DMS 273 (cell line): ENCODE measurements at regions not wholly inside any gene's neighbourhood (a gene's known extent, or its start where the extent isn't known, plus 50 kb on each side); places are given as distances from the start of the nearest gene placed in this dataset.
"Not testable (repeated sequence)": the region's sequence is repeated elsewhere in the genome, so short reads cannot be mapped to it uniquely, and the experiment has no call there.

Source experiments
- DNase-seq: peaks from one replicate; lab custom pipeline; 2025; ENCODE audit not compliant: unreplicated experiment; lab: John Stamatoyannopoulos, UW

DNA sequence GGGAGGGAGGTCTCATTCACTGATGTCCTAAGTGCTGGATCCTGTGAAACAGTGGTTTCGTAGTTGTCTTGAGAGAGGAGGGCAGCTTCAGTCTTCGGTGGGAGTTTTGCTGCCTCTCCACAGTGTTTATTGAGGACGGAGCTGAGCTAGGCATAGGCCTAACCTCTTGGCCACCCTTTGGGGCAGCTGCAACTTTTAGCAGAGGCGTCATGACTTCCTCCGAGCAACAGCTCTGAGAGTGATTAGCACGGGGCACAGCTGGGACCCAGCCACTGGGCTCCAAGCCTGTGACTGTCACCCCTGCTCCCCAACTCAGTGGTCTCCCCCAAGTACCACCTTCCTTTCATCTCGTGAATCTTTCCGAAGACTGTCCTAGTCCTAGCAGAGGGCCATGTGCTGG lies 139.9 kb upstream of the NCOR2 start:
- DNase-seq, result no peak

- DNase-seq, result no peak
Observed at GRCh38 chr12:124706363-124706762, 139.0 kb upstream of the NCOR2 start.

DNA sequence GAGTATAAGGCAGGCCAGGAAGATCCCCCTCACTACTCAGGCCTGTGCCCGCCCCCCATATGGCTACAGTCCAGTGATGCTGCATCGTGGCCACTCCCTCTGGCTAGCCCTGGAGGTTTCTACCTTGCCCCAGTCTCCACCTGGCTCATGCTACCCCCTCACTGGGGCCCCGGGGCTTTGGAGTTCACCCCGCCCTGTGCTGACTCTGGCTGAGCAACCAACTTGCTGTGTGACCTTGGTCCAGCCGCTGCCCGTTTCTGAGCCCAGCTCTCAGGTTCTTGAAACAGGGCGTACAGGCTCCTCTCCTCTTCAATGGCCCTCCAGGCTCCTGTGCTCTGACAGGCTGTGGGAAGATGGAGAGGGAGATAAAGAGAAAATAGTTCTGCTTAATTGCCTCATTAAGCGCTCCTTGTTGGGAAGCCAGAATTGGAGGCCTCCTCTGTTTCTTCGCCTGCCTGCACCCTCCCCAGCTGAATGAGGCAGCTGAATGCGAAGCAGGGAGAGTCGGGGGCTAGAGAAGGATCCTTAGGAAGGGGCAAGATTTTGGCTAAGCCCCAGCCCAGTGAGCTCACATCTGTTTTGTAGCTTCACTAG lies 138.2 kb upstream of the NCOR2 start:
- peak; percentile 59 for DNase-seq

DNA sequence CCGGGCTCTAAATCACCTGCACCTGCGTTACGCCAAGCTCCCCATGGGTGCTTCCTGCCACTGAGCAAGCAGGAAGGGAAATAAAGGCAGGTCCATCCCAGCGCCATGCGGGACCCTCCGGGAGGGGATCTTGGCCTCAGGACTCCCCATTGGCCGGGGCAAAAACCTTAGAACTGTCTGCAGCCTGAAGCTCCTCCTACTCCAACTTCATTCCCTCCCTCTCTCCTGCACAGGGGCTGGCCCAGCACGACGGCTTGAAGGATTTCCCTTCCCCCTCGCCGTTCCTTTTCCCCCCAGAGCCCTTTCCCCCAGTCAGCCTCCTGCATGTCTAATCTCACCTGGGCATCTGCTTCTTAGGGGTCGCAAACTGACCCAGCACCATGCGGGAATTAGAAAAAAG lies 137.2 kb upstream of the NCOR2 start:
- DNase-seq, result no peak

DNA sequence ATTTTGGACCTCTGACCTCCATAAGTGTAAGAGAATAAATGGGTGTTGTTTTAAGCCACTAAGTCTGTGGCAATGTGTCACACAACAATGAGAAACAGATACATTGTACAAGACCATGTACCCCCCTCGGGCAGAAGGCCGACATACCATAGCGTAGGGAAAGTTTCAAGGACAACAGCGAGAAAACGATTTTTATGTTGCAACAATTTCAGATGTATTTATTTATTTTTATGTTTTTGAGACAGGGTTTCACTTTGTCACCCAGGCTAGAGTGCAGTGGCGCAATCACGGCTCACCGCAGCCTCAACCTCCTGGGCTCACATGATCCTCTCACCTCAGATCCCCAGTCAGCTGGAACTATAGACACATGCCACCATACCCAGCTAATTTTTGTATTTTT lies 136.4 kb upstream of the NCOR2 start:
- DNase-seq, result no peak

DNA sequence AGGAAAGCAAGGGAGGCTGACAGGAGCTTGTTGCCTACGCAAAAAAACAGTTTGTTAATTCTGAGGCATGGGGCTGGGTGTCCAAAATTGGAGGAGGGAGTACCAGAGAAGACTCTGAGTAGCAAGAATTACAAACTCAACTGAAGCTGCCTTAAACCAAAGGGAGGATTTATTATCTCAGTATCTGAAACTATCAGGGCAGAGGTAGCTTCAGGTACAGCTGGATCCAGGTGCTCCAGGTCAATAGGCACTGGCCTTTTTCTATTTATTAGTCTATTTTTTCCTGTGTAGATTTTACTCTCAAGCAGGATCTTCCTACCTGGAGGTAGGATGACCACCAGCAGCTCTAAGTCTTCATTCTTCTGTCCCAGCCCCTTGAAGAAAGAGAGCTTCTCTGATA lies 135.3 kb upstream of the NCOR2 start:
- DNase-seq, result no peak

- DNase-seq, result no peak
Observed at GRCh38 chr12:124700810-124701592, 133.6 kb upstream of the NCOR2 start.

DNA sequence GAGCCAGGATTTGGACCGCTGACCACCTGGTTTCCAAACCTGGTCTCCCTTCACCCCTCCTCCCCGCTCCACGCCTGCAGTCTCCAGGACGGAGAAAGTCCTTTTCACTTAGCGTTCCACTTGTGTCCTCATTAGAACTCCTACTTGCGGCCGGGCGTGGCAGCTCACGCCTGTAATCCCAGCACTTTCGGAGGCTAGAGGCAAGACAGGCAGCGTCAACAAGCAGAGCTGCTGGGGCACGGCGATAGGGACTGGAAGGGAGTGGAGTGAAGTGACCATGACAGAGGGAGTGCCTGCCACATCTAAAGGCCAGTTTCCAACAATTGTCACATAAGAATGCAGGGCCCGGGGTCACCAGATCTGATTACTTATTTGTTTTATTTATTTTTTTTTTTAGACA lies 132.5 kb upstream of the NCOR2 start:
- DNase-seq, result no peak

DNA sequence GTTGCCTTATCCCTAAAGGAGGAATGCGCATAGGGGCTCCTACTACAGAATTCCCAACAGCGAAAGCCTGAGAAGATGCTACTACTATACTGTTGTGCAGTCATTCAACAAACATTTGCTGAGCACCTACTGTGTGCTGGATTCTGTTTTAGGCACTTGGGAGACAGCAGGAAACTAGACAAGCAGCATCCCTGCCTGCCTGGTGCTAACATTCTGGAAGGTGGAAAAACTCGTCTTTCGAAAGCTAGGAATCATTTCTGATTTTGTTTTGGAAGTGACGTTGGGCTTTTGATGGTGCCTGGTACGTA lies 131.5 kb upstream of the NCOR2 start:
- no peak for DNase-seq

DNA sequence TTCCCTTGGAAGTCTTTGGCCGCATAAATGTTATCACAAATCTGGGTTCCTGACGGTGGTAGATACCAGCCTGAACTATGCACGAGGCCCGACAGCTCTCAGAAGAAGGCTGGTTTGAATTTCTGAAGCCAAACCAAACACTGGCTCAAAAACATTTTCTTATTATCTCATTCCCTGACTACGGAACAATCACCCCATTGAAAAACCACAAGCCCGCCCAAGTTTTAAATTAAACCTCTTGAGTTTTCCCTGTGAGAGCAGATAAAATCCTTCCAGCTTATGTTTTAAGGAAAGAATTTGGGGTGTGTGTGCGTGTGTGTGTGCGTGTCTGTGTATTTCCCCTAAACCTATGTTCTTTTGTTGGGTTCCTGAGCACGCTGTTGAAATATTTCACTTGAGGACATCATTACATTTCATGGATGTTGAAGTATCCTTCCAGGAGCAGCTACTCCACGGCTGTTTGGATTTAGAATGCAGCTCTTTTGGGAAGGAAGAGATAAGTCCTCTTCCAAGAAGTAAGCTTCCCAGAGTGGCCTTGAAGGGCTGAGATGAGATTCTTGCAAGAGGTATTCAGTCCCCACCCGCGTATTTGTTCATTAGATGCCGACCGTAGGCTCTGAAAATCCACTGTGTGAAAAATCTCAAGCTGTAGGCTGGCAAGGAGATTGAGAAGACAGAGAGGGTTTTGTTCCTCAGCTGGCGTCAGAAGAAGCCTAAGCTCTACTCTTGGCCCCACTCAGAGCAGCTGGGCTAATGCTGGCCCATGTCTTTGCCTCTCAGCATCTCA lies 131.0 kb upstream of the NCOR2 start:
- DNase-seq, result no peak

DNA sequence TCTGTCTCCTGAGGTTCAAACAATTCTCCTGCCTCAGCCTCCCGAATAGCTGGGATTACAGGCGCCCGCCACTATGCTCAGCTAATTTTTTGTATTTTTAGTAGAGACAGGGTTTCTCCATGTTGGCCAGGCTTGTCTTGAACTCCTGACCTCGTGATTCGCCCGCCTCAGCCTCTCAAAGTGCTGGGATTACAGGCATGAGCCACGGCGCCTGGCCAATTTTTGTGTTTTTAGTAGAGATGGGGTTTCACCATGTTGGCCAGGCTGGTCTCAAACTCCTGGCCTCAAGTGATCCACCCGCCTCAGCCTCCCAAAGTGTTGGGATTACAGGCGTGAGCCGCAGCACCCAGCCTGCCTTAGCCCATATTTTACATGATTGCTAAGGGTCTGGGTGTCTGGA lies 130.3 kb upstream of the NCOR2 start:
- DNase-seq, result not testable (repeated sequence)

GRCh38 chr12:124696693-124697476 lies 129.5 kb upstream of the NCOR2 start:
- DNase-seq, result peak; percentile 68

DNA sequence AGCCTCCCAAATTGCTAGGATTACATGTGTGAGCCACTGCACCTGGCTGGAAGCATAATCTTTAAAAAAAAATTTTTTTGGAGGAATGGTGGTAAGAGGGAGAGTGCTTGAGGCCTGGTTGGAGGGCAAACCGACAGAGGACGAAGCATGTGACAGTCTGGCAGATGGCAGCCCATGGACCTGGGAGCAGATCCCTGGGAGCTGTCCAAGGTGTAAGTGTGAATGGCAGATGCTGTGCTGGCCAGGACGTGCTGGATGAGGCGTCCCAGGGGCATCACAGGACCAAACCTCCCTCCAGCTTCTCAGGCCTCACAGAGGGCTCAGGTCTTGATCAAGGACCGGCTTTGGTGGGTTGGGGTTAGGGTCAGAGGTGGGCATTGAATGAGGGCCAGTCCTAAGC lies 128.4 kb upstream of the NCOR2 start:
- DNase-seq, result peak; percentile 89

- DNase-seq, result peak; percentile 83
Observed at GRCh38 chr12:124694846-124695497, 127.6 kb upstream of the NCOR2 start.

- peak; percentile 34 for DNase-seq
Observed at GRCh38 chr12:124694250-124694649, 126.8 kb upstream of the NCOR2 start.

DNA sequence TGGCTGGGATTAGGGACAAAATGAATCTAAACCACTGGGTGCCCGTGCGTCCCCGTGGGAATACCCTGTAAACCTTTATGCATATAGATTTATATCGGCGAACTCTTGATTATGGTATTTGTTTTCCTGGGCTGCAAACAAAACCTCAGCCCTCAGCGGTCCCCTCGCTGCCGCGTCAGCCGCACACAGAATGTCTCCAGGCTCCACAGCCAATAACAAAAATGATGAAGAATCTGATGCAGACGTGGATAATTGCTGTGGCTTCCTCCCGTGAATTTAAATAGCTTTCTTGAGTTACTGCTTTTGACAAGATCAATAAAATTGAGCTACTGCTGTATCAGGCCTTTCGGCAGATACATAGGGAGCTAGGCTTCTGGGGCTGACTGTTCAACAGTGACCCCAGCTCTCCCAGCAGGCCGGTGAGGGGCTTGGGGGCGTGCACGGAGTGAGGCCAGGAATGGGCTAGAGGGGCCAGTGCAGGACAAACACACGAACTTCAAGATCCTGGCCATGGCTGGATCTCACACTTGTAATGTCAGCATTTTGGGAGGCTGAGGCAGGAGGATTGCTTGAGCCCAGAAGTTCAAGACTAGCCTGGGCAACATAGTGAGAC lies 125.8 kb upstream of the NCOR2 start:
- DNase-seq, result no peak

GRCh38 chr12:124692443-124692842 lies 125.0 kb upstream of the NCOR2 start:
- DNase-seq, result no peak

DNA sequence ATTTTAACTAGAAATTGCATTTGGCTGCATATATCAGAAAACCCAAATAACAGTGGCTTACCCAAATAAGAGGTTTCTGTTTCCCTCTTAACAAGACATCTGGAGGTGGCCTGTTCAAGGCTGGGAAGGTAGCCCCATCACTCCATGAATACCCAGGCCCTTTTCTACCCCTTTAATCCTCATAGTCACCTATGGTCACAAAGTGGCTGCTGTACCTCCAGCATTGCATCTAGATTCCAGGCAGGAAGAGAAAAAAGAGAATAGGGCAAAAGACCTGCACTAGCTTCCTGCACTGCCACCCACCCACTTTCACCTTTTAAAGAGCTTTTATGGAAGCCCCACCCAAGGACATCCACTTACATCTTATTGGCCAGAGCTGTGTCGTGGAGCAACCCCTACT lies 124.0 kb upstream of the NCOR2 start:
- DNase-seq, result no peak

DNA sequence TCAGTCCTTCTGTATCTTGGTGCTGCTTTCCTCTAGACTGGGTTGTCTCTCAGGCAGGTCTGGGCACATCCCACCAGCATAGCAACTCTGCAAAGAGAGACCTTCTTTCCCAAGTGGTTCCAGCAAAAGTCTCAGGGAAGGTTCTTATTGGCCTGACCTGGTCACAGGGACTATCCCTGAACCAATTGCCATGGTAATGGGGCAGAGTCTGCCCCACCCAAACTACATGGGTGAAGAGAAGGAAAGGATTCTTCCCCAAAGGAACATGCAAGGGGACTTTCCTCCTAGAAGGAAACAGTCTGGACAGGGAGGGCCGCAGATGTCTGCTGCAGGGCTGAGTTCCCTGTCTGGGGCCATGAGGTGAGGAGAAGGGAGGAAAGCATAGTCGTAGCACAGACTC lies 122.2 kb upstream of the NCOR2 start:
- DNase-seq, result peak; percentile 61

DNA sequence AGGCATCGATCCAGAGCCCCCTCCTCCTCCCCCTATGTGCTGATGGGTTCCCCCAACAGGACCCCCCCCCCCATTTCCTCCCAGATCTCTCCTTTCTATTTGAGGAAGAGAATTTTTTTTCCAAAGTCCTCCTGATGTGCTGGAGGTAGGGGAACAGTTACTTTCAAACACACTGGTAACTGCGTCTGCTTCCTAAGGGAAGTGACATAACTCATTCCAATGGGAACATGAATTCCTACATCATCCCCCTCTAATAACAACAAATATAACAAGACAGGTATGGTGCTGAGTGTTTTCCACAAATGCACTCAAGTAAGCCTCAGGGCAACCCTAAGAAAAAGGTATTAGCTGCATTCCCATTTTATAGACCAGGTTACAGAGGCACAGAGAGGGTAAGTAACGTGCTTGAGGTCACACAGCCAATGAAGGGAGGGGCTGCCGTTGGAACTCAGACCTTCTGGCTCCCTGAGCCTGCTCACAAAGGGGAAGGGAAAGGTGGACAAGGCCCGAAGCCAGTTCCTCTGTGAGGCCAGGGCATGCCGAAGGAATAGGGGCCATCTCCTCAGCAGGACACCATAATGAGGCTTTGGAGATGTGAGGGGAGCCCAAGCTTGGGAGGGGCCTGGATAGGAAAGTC lies 121.1 kb upstream of the NCOR2 start:
- no peak for DNase-seq
